ENCODE measurements at regions not wholly inside any gene's neighbourhood (a gene's known extent, or its start where the extent isn't known, plus 50 kb on each side); places are given as distances from the start of the nearest gene placed in this dataset.

DNA sequence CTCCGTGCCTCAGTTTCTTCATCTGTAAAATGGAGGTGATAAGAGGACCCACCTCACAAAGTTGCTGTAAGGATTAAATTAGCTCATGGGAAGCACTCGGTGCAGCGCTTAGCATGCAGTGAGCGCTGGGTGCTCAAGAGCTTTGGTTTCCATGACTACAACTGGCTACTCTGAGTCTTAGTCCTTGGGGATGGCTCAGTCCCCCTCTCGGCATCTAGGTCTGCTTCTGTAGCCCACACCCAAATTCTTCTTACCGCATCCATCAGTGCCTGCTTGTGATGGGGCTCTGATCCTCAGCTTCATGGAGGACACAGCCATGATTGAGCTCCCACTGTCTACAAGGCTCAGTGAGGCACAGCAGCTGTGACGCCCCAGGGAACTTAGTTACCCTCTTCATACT is 159.0 kb downstream of the ACTL8 start:
- DNase-seq (ENCODE audit: extremely low read depth, low read depth), result no peak
- TF ChIP-seq, protein P1, sequence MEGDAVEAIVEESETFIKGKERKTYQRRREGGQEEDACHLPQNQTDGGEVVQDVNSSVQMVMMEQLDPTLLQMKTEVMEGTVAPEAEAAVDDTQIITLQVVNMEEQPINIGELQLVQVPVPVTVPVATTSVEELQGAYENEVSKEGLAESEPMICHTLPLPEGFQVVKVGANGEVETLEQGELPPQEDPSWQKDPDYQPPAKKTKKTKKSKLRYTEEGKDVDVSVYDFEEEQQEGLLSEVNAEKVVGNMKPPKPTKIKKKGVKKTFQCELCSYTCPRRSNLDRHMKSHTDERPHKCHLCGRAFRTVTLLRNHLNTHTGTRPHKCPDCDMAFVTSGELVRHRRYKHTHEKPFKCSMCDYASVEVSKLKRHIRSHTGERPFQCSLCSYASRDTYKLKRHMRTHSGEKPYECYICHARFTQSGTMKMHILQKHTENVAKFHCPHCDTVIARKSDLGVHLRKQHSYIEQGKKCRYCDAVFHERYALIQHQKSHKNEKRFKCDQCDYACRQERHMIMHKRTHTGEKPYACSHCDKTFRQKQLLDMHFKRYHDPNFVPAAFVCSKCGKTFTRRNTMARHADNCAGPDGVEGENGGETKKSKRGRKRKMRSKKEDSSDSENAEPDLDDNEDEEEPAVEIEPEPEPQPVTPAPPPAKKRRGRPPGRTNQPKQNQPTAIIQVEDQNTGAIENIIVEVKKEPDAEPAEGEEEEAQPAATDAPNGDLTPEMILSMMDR (IDR thresholded peaks at IDR 0.05; ENCODE audit: low read depth, low read length), result no peak

DNA sequence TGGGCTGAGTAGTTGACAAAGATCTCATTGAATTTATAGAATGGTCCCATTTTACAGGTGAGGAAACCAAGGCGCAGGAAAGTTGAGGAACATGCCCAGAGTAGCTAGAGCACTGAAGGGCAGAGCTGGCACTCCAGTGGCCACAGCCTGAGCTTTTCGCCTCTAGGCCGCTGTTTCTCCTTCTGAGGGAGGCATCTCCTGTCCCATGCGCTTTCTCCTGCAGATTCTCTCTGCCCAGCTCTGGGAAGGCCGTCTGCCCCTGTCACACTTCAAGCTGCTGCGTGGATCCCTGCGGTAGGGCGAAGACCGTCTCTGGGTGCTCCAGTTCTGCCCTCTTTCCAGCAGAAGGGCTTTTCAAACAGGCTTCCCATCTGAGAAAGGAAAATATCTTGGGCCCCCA is 159.9 kb downstream of the ACTL8 start:
- DNase-seq (ENCODE audit: extremely low read depth, low read depth), result no peak
- TF ChIP-seq, protein P1 (IDR thresholded peaks at IDR 0.05; ENCODE audit: low read depth, low read length), result no peak

DNA sequence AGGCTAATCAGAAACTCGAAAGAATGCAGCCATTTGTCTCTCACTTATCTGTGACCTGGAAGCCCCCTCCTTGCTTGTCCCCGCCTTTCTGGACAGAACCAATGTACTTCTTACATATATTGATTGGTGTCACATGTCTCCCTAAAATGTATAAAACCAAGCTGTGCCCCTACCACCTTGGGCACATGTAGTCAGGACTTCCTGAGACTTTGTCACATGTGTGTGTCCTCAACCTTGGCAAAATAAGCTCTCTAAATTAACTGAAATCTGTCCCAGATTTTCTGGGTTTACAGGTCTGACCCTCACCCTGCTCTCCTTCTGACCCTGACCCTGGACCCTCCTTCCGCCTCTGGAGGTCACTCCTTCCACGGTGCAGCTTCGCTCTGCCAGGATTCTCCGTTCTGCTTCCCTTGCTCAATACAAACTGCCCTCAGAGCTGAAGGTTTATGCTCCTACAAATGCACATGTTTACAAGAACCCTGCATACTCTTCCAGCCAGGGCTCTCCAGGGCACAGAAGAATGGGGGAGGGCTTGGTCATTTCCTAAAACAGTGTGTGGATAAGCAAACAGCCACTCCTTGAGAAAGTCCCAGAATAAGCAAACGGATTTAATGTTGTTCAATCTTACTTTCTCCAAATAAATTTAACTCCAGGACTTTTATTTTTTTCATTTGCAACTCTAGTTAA is 160.5 kb downstream of the ACTL8 start:
- TF ChIP-seq, protein P1 (IDR thresholded peaks at IDR 0.05; ENCODE audit: low read depth, low read length), result no peak
- DNase-seq (ENCODE audit: extremely low read depth, low read depth), result no peak

DNA sequence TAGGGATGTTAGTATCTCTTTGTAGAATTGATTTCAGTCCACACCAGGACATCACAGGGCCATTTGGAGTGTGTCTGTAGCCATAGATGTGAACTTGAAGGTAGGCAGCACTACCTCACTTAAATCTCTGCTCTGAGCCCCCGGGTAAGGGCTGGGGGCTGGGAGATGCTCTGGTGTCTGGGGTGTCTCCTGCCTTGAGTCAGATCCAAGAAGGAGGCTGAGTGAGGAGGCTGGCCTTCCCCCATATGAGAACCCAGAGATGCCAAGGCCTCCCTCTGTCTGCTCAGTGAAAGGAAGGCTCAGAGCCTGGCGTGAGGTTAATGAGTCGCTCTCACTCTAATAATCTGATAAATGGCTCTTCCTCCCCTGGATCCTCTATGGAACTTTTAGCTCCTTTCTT is 161.6 kb downstream of the ACTL8 start:
- TF ChIP-seq, protein P1 (IDR thresholded peaks at IDR 0.05; ENCODE audit: low read depth, low read length), result no peak
- no peak for DNase-seq (ENCODE audit: extremely low read depth, low read depth)

DNA sequence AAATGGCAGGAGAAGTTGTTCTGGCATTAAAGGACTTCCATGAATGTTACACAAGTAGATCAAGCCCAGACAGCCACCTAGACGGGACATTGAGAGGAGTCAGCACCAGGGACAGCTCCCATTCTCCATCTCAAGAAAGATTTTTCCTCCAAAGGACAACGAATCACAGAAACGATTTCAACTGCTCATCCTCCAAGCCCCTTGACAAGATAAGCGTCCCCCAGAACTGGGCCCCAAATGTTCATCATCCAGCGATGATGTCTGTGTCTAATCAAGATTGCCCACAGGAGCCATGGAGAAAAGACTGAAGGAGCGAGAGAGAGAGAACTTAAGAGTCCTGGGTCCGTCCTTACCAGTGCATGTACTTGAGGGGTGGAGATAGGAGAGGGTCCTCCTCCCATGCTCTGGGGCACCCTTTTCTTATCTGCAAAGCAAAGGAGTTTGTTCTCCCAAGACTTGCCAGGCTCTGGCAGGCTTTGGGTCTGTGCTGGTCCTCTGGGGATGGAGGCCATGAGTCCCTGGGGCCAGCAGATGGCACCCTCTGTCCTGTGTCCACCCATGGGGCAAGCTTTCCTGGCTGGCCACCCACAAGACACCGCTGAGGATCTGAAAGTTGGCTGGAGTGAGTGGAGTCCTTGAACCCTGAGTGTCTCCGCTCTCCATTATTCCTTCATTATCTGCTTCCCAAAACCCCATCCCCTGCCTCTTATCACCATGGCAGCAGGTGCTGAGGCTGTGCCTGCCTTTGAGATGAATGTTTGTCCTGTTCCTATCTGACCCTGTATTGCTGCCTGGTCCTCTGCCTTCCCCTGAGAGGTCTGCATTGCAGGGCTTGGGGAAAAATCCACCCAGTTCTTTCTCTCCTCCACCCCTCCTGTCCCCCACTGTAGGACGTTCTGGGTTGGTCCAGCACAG is 164.6 kb downstream of the ACTL8 start:
- DNase-seq (ENCODE audit: extremely low read depth, low read depth), result peak; percentile 24
- TF ChIP-seq, protein P1 (IDR thresholded peaks at IDR 0.05; ENCODE audit: low read depth, low read length), result no peak

DNA sequence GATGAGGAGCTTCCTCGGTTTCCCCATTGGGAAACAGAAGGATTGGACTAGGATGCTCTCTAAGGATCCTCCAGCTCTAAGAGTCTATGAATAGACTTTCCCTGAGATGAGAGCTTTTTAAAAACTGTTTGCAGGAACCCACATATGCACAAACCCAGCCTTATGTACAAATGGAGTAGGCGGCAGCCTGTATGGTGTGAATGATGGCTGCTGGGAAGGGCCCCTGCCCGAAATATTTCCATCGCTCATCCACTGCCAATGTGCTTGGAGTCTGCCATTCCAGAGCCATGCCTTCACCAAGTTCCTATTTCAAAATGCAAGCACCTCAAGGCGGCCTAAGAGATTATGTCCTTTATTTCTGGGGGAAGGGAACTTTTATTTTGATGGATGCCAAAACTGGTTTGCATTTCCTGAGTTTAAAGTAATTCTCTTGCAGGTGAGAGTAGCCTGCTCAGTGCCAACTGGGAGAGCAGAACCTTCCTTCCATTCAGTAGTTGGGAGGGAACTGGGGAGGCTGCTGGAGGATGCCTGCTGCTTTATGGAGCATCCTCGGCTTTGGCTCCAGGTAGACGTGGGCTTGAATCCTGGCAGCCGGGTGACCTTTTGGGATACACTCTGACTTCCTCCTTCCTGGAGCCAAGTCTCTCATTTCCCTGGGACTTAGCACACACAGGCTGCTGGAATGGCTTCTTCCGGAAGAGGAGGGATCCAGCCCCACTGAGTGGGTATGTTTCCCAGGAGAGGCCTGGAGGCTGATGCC is 165.9 kb downstream of the ACTL8 start:
- no peak for DNase-seq (ENCODE audit: extremely low read depth, low read depth)
- TF ChIP-seq, protein P1 (IDR thresholded peaks at IDR 0.05; ENCODE audit: low read depth, low read length), result no peak
